GM06990 (cell line): ENCODE measurements at regions not wholly inside any gene's neighbourhood (a gene's known extent, or its start where the extent isn't known, plus 50 kb on each side); places are given as distances from the start of the nearest gene placed in this dataset.

Experiments used
- DNase-seq: peaks from one replicate; pipeline ENCODE4 v3.0.0-alpha.2; 2011; ENCODE audit not compliant: insufficient read length; ENCODE audit errors: extremely low read depth
- H3K27me3 ChIP-seq: replicated peaks from 2 replicates; pipeline ENCODE4 v1.6.0; 2011; ENCODE audit warnings: low read length; ENCODE audit not compliant: control insufficient read depth, insufficient read depth
- H3K36me3 ChIP-seq: 2 replicates; pipeline ENCODE4 v1.5.1; 2011; ENCODE audit warnings: low read length; ENCODE audit not compliant: control insufficient read depth, insufficient read depth
- H3K4me3 ChIP-seq: replicated peaks from 2 replicates; pipeline ENCODE4 v1.5.1; 2011; ENCODE audit warnings: low read depth, mild to moderate bottlenecking, control low read depth, low read length
- TF ChIP-seq, protein P1 (sequence below): IDR thresholded peaks from 2 replicates; pipeline ENCODE4 v1.5.1; 2011; ENCODE audit warnings: low read length, control low read depth, mild to moderate bottlenecking, inconsistent platforms; ENCODE audit not compliant: insufficient read depth, poor library complexity, severe bottlenecking

GRCh38 chr1:177723533-177723932 lies 246.3 kb downstream of the SEC16B start:
- Histone ChIP-seq H3K27me3 (no peaks in the 10 kb centered on the region), H3K4me3 (no peak overlapping the region), H3K36me3 (no peaks in the 10 kb centered on the region)
- TF ChIP-seq, protein P1, sequence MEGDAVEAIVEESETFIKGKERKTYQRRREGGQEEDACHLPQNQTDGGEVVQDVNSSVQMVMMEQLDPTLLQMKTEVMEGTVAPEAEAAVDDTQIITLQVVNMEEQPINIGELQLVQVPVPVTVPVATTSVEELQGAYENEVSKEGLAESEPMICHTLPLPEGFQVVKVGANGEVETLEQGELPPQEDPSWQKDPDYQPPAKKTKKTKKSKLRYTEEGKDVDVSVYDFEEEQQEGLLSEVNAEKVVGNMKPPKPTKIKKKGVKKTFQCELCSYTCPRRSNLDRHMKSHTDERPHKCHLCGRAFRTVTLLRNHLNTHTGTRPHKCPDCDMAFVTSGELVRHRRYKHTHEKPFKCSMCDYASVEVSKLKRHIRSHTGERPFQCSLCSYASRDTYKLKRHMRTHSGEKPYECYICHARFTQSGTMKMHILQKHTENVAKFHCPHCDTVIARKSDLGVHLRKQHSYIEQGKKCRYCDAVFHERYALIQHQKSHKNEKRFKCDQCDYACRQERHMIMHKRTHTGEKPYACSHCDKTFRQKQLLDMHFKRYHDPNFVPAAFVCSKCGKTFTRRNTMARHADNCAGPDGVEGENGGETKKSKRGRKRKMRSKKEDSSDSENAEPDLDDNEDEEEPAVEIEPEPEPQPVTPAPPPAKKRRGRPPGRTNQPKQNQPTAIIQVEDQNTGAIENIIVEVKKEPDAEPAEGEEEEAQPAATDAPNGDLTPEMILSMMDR, result no peak
- no peak for DNase-seq

- no peaks in the 10 kb centered on the region for H3K36me3 ChIP-seq
- no peak overlapping the region for H3K4me3 ChIP-seq
- no peak for DNase-seq
- TF ChIP-seq, protein P1, result no peak
- H3K27me3 ChIP-seq, result no peaks in the 10 kb centered on the region
Measured at GRCh38 chr1:177710696-177711620, 258.9 kb downstream of the SEC16B start.

GRCh38 chr1:177708406-177708805 lies 261.5 kb downstream of the SEC16B start:
- Histone ChIP-seq H3K36me3 (no peaks in the 10 kb centered on the region), H3K27me3 (no peaks in the 10 kb centered on the region), H3K4me3 (no peak overlapping the region)
- DNase-seq, result no peak
- TF ChIP-seq, protein P1, result no peak

DNA sequence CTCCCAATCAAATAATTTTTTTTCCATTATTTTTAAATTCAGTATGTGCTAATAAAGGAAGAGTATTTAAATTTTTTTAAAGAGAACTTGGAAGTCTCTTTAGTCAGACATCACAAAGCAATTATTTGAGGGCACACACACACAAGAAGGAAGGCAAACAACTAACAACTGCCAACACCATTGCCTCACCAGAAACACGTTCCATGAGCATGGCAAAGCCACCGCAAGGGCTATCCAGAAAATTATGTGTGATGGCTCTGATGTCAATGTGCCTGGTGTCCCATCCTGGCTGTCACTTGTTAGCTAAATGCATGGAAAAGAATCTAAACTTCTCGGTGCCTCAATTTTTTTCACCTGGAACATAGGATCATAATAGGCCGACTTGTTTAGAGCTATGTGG lies 262.9 kb downstream of the SEC16B start:
- no peaks in the 10 kb centered on the region for H3K27me3 ChIP-seq
- no peak overlapping the region for H3K4me3 ChIP-seq
- H3K36me3 ChIP-seq, result no peaks in the 10 kb centered on the region
- no peak for DNase-seq
- TF ChIP-seq, protein P1, result no peak

DNA sequence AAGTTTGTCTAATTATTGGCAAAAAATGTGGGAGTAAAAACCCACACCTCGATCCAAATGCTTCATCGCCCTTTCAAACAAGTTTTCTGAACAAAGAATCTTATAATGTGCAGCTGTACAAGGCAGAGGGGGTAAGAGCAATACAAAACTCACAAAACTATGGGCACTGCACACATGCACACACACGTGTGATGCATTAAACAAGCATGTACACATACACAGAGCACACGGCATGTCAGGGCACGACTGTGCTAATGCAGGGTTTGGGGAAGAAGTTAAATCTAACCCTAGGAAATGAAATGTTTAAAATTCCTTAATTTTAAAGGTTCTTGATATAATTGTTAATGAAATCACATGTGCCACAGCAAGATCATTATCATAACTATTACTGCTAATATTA lies 264.0 kb downstream of the SEC16B start:
- no peaks in the 10 kb centered on the region for H3K27me3 ChIP-seq
- no peak for DNase-seq
- H3K4me3 ChIP-seq, result no peak overlapping the region
- TF ChIP-seq, protein P1, result no peak
- H3K36me3 ChIP-seq, result no peaks in the 10 kb centered on the region
